Suprapubic skin (tissue), 4 donors: ENCODE measurements at regions not wholly inside any gene's neighbourhood (a gene's known extent, or its start where the extent isn't known, plus 50 kb on each side); places are given as distances from the start of the nearest gene placed in this dataset.

Experiments
- EP300 ChIP-seq: sonication (generic); formaldehyde crosslinking; IDR thresholded peaks from one replicate; pipeline ENCODE4 v1.6.1; 2017; ENCODE audit warnings: antibody characterized with exemption
- POLR2A ChIP-seq, 2 donors: fragments of 450-650 bp; IDR thresholded peaks; one replicate each; pipeline ENCODE4 v1.6.1; 2017; ENCODE audit warnings: antibody characterized with exemption in 2 of 2, mild to moderate bottlenecking in 2 of 2, moderate library complexity in 2 of 2
- POLR2AphosphoS5 ChIP-seq, 3 donors: sonication (generic); formaldehyde crosslinking; IDR thresholded peaks; one replicate each; pipeline ENCODE4 v1.6.1; 2017; ENCODE audit warnings: antibody characterized with exemption in 3 of 3
- TF ChIP-seq, protein P1 (sequence below), 2 donors: fragments of 200-600 bp in 1 of 2; fragments of 450-650 bp in 1 of 2; sonication (generic) in 1 of 2; IDR thresholded peaks; one replicate each; pipeline ENCODE4 v1.5.1; 2016 to 2019; ENCODE audit warnings: antibody characterized with exemption in 2 of 2, mild to moderate bottlenecking in 1 of 2, moderate library complexity in 1 of 2

GRCh38 chr18:68221111-68221724, 493.7 kb downstream of the TMX3 start:
- TF ChIP-seq, protein P1, sequence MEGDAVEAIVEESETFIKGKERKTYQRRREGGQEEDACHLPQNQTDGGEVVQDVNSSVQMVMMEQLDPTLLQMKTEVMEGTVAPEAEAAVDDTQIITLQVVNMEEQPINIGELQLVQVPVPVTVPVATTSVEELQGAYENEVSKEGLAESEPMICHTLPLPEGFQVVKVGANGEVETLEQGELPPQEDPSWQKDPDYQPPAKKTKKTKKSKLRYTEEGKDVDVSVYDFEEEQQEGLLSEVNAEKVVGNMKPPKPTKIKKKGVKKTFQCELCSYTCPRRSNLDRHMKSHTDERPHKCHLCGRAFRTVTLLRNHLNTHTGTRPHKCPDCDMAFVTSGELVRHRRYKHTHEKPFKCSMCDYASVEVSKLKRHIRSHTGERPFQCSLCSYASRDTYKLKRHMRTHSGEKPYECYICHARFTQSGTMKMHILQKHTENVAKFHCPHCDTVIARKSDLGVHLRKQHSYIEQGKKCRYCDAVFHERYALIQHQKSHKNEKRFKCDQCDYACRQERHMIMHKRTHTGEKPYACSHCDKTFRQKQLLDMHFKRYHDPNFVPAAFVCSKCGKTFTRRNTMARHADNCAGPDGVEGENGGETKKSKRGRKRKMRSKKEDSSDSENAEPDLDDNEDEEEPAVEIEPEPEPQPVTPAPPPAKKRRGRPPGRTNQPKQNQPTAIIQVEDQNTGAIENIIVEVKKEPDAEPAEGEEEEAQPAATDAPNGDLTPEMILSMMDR (IDR thresholded peaks at IDR 0.05): no peak
- TF ChIP-seq POLR2A (IDR thresholded peaks at IDR 0.05): no peak
- no peak for TF ChIP-seq POLR2AphosphoS5 (IDR thresholded peaks at IDR 0.05)
- TF ChIP-seq EP300: no peak
